ENCODE measurements at regions not wholly inside any gene's neighbourhood (a gene's known extent, or its start where the extent isn't known, plus 50 kb on each side); places are given as distances from the start of the nearest gene placed in this dataset.

GRCh38 chr7:96612034-96612433 is 97.6 kb downstream of the SEM1 start:
- TF ChIP-seq SP1 (IDR thresholded peaks at IDR 0.05) (no peak), TARDBP (IDR thresholded peaks at IDR 0.05) (no peak), CTBP1 (IDR thresholded peaks at IDR 0.05; ENCODE audit: borderline replicate concordance) (no peak), FOXA1 (IDR thresholded peaks at IDR 0.05) (no peak), HDGF (IDR thresholded peaks at IDR 0.05; ENCODE audit: borderline replicate concordance) (no peak), SUZ12 (IDR thresholded peaks at IDR 0.05) (no peak)

Data from HEK293T (cell line).